Stomach (tissue), 8 donors: ENCODE measurements at regions not wholly inside any gene's neighbourhood (a gene's known extent, or its start where the extent isn't known, plus 50 kb on each side); places are given as distances from the start of the nearest gene placed in this dataset.

Experiments
- DNase-seq, 2 donors: peaks; one replicate each; pipeline versions ENCODE4 v3.0.0 to v3.0.0-alpha.2; 2013 to 2019
- H3K27ac ChIP-seq, 5 donors: fragments of 200-600 bp in 4 of 5; sonication (generic) in 4 of 5; one replicate each; pipeline ENCODE4 v1.5.1; 2013 to 2019; ENCODE audit warnings: mild to moderate bottlenecking in 1 of 5, moderate library complexity in 1 of 5
- H3K27me3 ChIP-seq, 3 donors: fragments of 200-600 bp; sonication (generic); one replicate each; pipeline ENCODE4 v1.5.1; 2017 to 2019; ENCODE audit warnings: mixed run types in 1 of 3
- H3K36me3 ChIP-seq, 4 donors: fragments of 200-600 bp; sonication (generic); 1 replicate in 3 of 4; 2 replicates in 1 of 4; pipeline ENCODE4 v1.5.1; 2016 to 2019
- H3K4me1 ChIP-seq, 4 donors: fragments of 200-600 bp; sonication (generic); one replicate each; pipeline ENCODE4 v1.5.1; 2016 to 2019
- H3K4me3 ChIP-seq, 4 donors: fragments of 200-600 bp; sonication (generic) in 3 of 4; one replicate each; pipeline ENCODE4 v1.5.1; 2016 to 2019; ENCODE audit warnings: mild to moderate bottlenecking in 1 of 4
- H3K9me3 ChIP-seq, 4 donors: fragments of 200-600 bp; sonication (generic); one replicate each; pipeline ENCODE4 v1.5.1; 2016 to 2019
- CTCF ChIP-seq, 7 experiments: fragments of 450-650 bp in 4 of 7; fragments of 200-600 bp in 3 of 7; sonication (generic) in 3 of 7; IDR thresholded peaks; one replicate each; pipeline ENCODE4 v1.5.1; 2016 to 2019; ENCODE audit warnings: antibody characterized with exemption in 7 of 7, control low read depth in 2 of 7, mild to moderate bottlenecking in 1 of 7
- EP300 ChIP-seq: sonication (generic); formaldehyde crosslinking; IDR thresholded peaks from one replicate; pipeline ENCODE4 v1.6.1; 2017; ENCODE audit warnings: antibody characterized with exemption
- POLR2A ChIP-seq, 4 donors: fragments of 450-650 bp; IDR thresholded peaks; one replicate each; pipeline ENCODE4 v1.6.1; 2016; ENCODE audit warnings: antibody characterized with exemption in 4 of 4, control low read depth in 2 of 4, mild to moderate bottlenecking in 1 of 4, moderate library complexity in 1 of 4
- POLR2AphosphoS5 ChIP-seq, 3 donors: sonication (generic); formaldehyde crosslinking; IDR thresholded peaks; one replicate each; pipeline ENCODE4 v1.6.1; 2016; ENCODE audit warnings: antibody characterized with exemption in 3 of 3
- WGBS, 5 donors: extraction: QIAGEN DNeasy Blood & Tissue Kit in 3 of 5; methylation state at CpG; one replicate each; pipeline versions ENCODE4 v1.1.5 to v1.1.7; 2013 to 2018; 5-methylcytosine and 5-hydroxymethylcytosine counted together
- intact Hi-C: fragments of 100-400 bp; cut with DNase I; formaldehyde crosslinking; loops from one replicate; pipeline ENCODE4 v1.15.1; 2023; ENCODE audit warnings: low total_unique reads
- donor health status: healthy with polysubstance abuse.
- donor health status: Bipolar disorder and iron deficiency.
- donor health status: healthy.

- DNase-seq = no peak
- Histone ChIP-seq H3K27ac (no peak overlapping the region), H3K27me3 (no peaks in the 10 kb centered on the region), H3K9me3 (no peaks in the 10 kb centered on the region), H3K4me3 (no peak overlapping the region), H3K36me3 (no peaks in the 10 kb centered on the region), H3K4me1 (no peaks in the 10 kb centered on the region)
- intact Hi-C loops = no loop called here
- 28 to 70% (median 55%) methylated on average over 1 of the region's 1 CpG for WGBS, 5 donors
- TF ChIP-seq CTCF (IDR thresholded peaks at IDR 0.05) (no peak), EP300 (no peak), POLR2A (IDR thresholded peaks at IDR 0.05) (no peak), POLR2AphosphoS5 (IDR thresholded peaks at IDR 0.05) (no peak)
Measured at GRCh38 chr5:97550164-97550563, 367.1 kb upstream of the RIOK2 start.

- intact Hi-C loops = no loop called here
- H3K9me3 ChIP-seq = no peaks in the 10 kb centered on the region
- no peaks in the 10 kb centered on the region for H3K4me1 ChIP-seq
- H3K4me3 ChIP-seq = no peak overlapping the region
- H3K36me3 ChIP-seq = no peaks in the 10 kb centered on the region
- WGBS, 5 donors = 63 to 80% (median 73%) methylated on average over 2 of the region's 2 CpGs
- no peaks in the 10 kb centered on the region for H3K27me3 ChIP-seq
- H3K27ac ChIP-seq = no peak overlapping the region
- TF ChIP-seq POLR2A (IDR thresholded peaks at IDR 0.05) (no peak), POLR2AphosphoS5 (IDR thresholded peaks at IDR 0.05) (no peak), EP300 (no peak), CTCF (IDR thresholded peaks at IDR 0.05) (no peak)
- DNase-seq = no peak
Measured at GRCh38 chr5:97550818-97551217, 367.8 kb upstream of the RIOK2 start.

- no peak for DNase-seq
- Histone ChIP-seq H3K4me1 (no peaks in the 10 kb centered on the region), H3K4me3 (no peak overlapping the region), H3K9me3 (no peaks in the 10 kb centered on the region), H3K36me3 (no peaks in the 10 kb centered on the region), H3K27me3 (no peaks in the 10 kb centered on the region), H3K27ac (no peak overlapping the region)
- 79 to 88% (median 84%) methylated on average over 2 of the region's 2 CpGs for WGBS, 5 donors
- TF ChIP-seq EP300 (no peak), POLR2AphosphoS5 (IDR thresholded peaks at IDR 0.05) (no peak), CTCF (IDR thresholded peaks at IDR 0.05) (no peak), POLR2A (IDR thresholded peaks at IDR 0.05) (no peak)
- intact Hi-C loops = no loop called here
Measured at GRCh38 chr5:97553604-97554452, 370.8 kb upstream of the RIOK2 start.

GRCh38 chr5:97554977-97555643, 372.1 kb upstream of the RIOK2 start:
- intact Hi-C loops = no loop called here
- WGBS, 5 donors = 58 to 71% (median 66%) methylated on average over 4 of the region's 4 CpGs
- no peaks in the 10 kb centered on the region for H3K9me3 ChIP-seq
- H3K27ac ChIP-seq = no peak overlapping the region
- H3K4me3 ChIP-seq = no peak overlapping the region
- H3K36me3 ChIP-seq = no peaks in the 10 kb centered on the region
- DNase-seq = peak in 1 of 2 donors; percentile 12
- TF ChIP-seq CTCF (IDR thresholded peaks at IDR 0.05) (no peak), EP300 (no peak), POLR2A (IDR thresholded peaks at IDR 0.05) (no peak), POLR2AphosphoS5 (IDR thresholded peaks at IDR 0.05) (no peak)
- no peaks in the 10 kb centered on the region for H3K27me3 ChIP-seq
- no peaks in the 10 kb centered on the region for H3K4me1 ChIP-seq
